GM12865 (cell line): ENCODE measurements at regions not wholly inside any gene's neighbourhood (a gene's known extent, or its start where the extent isn't known, plus 50 kb on each side); places are given as distances from the start of the nearest gene placed in this dataset.

Experiments
- DNase-seq: peaks from one replicate; pipeline ENCODE4 v3.0.0; 2010; ENCODE audit warnings: low read depth
- H3K4me3 ChIP-seq: 2 replicates; pipeline ENCODE4 v1.5.1; 2011; ENCODE audit warnings: mild to moderate bottlenecking, low read depth, low read length, control low read depth
- CTCF ChIP-seq: IDR thresholded peaks from 2 replicates; pipeline ENCODE4 v1.5.1; 2011; ENCODE audit warnings: low read length, control low read depth, low read depth, inconsistent platforms; ENCODE audit not compliant: insufficient read depth; ENCODE audit errors: missing control alignments

- H3K4me3 ChIP-seq, result no peak overlapping the region
- DNase-seq, result no peak
- TF ChIP-seq CTCF, result no peak
Measured at GRCh38 chr3:117955196-117955595, 1079.5 kb downstream of the IGSF11 start.

- no peak for DNase-seq
- H3K4me3 ChIP-seq, result no peak overlapping the region
- no peak for TF ChIP-seq CTCF
Measured at GRCh38 chr3:117958027-117958426, 1076.6 kb downstream of the IGSF11 start.

- no peak for TF ChIP-seq CTCF
- DNase-seq, result no peak
- no peak overlapping the region for H3K4me3 ChIP-seq
Measured at GRCh38 chr3:117962750-117963149, 1071.9 kb downstream of the IGSF11 start.

- no peak for TF ChIP-seq CTCF
- H3K4me3 ChIP-seq, result no peak overlapping the region
- DNase-seq, result no peak
Measured at GRCh38 chr3:117963858-117964257, 1070.8 kb downstream of the IGSF11 start.

- no peak overlapping the region for H3K4me3 ChIP-seq
- no peak for TF ChIP-seq CTCF
- DNase-seq, result no peak
Measured at GRCh38 chr3:117964814-117965213, 1069.8 kb downstream of the IGSF11 start.

GRCh38 chr3:117977504-117978228 lies 1057.0 kb downstream of the IGSF11 start:
- TF ChIP-seq CTCF, result no peak
- DNase-seq, result no peak

GRCh38 chr3:117979466-117979865 lies 1055.2 kb downstream of the IGSF11 start:
- H3K4me3 ChIP-seq, result no peak overlapping the region
- no peak for TF ChIP-seq CTCF
- DNase-seq, result no peak

More at GRCh38 chr3:117977504-117978228, 1057.0 kb downstream of the IGSF11 start:
- H3K4me3 ChIP-seq, result no peak overlapping the region
